Ascending aorta (tissue), 2 donors: ENCODE measurements at regions not wholly inside any gene's neighbourhood (a gene's known extent, or its start where the extent isn't known, plus 50 kb on each side); places are given as distances from the start of the nearest gene placed in this dataset.

Experiments used
- DNase-seq, 2 donors: peaks; one replicate each; pipeline ENCODE4 v3.0.0-alpha.2; 2019; ENCODE audit warnings: low spot score in 2 of 2
- H3K27ac ChIP-seq, 2 donors: fragments of 200-600 bp; sonication (generic); one replicate each; pipeline ENCODE4 v1.5.1; 2016 to 2017; ENCODE audit warnings: mild to moderate bottlenecking in 1 of 2
- H3K27me3 ChIP-seq: fragments of 200-600 bp; sonication (generic); one replicate; pipeline ENCODE4 v1.5.1; 2017
- H3K36me3 ChIP-seq, 2 donors: fragments of 200-600 bp; sonication (generic); one replicate each; pipeline ENCODE4 v1.5.1; 2016
- H3K4me1 ChIP-seq, 2 donors: fragments of 200-600 bp; sonication (generic); one replicate each; pipeline ENCODE4 v1.5.1; 2016 to 2017; ENCODE audit warnings: mild to moderate bottlenecking in 1 of 2
- H3K4me3 ChIP-seq, 2 donors: fragments of 200-600 bp; sonication (generic); one replicate each; pipeline ENCODE4 v1.5.1; 2016 to 2017; ENCODE audit warnings: mild to moderate bottlenecking in 1 of 2
- H3K9me3 ChIP-seq, 2 donors: fragments of 200-600 bp; sonication (generic); one replicate each; pipeline ENCODE4 v1.5.1; 2016
- intact Hi-C: fragments of 100-400 bp; cut with DNase I; formaldehyde crosslinking; loops from one replicate; pipeline ENCODE4 v1.15.1; 2023
- TF ChIP-seq, protein P1 (sequence below), 3 experiments: fragments of 200-600 bp in 2 of 3; fragments of 450-650 bp in 1 of 3; sonication (generic) in 2 of 3; IDR thresholded peaks; one replicate each; pipeline ENCODE4 v1.5.1; 2016 to 2019; ENCODE audit warnings: antibody characterized with exemption in 3 of 3, mild to moderate bottlenecking in 1 of 3, moderate library complexity in 1 of 3

DNA sequence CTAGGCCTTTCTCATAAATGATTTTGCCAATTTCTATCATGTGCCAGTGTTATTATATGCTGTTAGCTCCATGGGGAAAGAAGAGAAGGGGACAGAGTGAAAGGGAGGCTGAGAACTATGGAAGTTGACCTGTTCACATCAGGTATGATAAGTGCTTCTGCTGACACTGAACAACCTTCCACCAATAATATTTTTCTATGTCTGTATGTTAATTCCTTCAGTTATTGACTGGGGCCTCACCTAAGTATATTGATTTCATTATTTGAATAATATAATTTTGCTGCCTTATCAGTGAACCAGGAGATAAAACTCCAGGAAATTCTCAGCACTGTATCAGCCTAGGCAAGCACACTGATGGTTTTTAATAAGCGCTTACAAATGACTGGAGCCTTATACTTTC is 262.8 kb downstream of the SNCA start:
- Histone ChIP-seq H3K27ac (no peak overlapping the region), H3K4me3 (no peak overlapping the region), H3K36me3 (no peaks in the 10 kb centered on the region), H3K4me1 (no peaks in the 10 kb centered on the region), H3K27me3 (no peaks in the 10 kb centered on the region), H3K9me3 (no peaks in the 10 kb centered on the region)
- TF ChIP-seq, protein P1, sequence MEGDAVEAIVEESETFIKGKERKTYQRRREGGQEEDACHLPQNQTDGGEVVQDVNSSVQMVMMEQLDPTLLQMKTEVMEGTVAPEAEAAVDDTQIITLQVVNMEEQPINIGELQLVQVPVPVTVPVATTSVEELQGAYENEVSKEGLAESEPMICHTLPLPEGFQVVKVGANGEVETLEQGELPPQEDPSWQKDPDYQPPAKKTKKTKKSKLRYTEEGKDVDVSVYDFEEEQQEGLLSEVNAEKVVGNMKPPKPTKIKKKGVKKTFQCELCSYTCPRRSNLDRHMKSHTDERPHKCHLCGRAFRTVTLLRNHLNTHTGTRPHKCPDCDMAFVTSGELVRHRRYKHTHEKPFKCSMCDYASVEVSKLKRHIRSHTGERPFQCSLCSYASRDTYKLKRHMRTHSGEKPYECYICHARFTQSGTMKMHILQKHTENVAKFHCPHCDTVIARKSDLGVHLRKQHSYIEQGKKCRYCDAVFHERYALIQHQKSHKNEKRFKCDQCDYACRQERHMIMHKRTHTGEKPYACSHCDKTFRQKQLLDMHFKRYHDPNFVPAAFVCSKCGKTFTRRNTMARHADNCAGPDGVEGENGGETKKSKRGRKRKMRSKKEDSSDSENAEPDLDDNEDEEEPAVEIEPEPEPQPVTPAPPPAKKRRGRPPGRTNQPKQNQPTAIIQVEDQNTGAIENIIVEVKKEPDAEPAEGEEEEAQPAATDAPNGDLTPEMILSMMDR (IDR thresholded peaks at IDR 0.05): no peak
- DNase-seq: no peak
- intact Hi-C loops: no loop called here

DNA sequence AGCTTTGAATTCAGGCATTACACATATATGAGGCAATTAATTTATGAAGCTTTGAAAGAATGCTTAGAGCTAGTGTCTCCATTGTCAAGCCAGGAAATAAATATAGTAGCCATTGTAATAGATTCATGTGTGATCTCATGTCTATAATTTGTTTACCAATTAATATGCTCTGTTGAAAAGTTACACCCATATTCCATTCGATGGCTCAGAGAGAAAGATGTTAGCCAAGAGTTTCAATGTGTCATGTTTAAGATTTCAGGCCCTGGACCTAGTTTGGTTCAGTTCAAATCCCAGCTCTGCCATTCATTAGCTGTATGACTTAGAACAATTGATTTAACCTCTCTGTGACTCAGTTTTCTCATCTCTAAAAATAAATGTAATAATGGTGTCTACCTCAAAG is 263.3 kb downstream of the SNCA start:
- Histone ChIP-seq H3K4me3 (no peak overlapping the region), H3K27ac (no peak overlapping the region), H3K36me3 (no peaks in the 10 kb centered on the region), H3K27me3 (no peaks in the 10 kb centered on the region), H3K4me1 (no peaks in the 10 kb centered on the region), H3K9me3 (no peaks in the 10 kb centered on the region)
- DNase-seq: no peak
- TF ChIP-seq, protein P1 (IDR thresholded peaks at IDR 0.05): no peak
- intact Hi-C loops: no loop called here

DNA sequence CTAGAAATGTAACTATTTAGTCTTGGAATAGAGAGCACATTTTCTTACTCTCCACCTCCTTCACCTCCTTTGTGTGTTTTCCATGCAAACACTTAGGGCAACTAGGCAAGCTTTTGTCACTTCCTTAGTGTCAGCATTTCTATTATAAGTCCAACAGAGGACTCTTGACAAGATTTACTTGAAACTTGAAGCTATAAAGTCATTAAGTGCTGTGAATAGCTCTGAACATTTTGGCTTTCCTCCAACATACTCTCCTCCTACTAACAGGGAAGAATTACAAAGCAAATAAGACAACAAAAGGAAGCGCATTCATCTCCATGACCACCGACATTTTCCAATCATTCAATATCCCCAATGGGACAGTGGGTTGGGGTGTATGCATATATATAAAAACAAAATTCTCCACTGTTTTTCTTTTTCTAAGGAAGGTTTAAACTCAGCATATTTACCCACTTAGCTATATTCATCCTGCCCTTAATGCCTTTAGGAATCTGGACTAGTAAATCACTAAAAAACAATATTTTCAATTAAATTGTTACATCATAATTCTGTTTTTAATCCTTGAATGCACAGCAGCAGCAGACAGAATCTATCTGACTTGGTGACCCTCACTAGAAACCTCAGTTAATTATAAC is 264.6 kb downstream of the SNCA start:
- no peaks in the 10 kb centered on the region for H3K36me3 ChIP-seq
- intact Hi-C loops: no loop called here
- TF ChIP-seq, protein P1 (IDR thresholded peaks at IDR 0.05): no peak

GRCh38 chr4:89570931-89571330 is 263.3 kb upstream of the GPRIN3 start:
- intact Hi-C loops: no loop called here
- TF ChIP-seq, protein P1 (IDR thresholded peaks at IDR 0.05): no peak

More for the DNA sequence above, 264.6 kb downstream of the SNCA start:
- Histone ChIP-seq H3K9me3 (no peaks in the 10 kb centered on the region), H3K4me3 (no peak overlapping the region), H3K27ac (no peak overlapping the region), H3K27me3 (no peaks in the 10 kb centered on the region), H3K4me1 (no peaks in the 10 kb centered on the region)
- no peak for DNase-seq

GRCh38 chr4:89567936-89568335 is 260.3 kb upstream of the GPRIN3 start:
- no peak overlapping the region for H3K27ac ChIP-seq
- H3K36me3 ChIP-seq: no peaks in the 10 kb centered on the region
- H3K9me3 ChIP-seq: no peaks in the 10 kb centered on the region
- no peaks in the 10 kb centered on the region for H3K27me3 ChIP-seq
- no peaks in the 10 kb centered on the region for H3K4me1 ChIP-seq
- TF ChIP-seq, protein P1 (IDR thresholded peaks at IDR 0.05): no peak
- no peak for DNase-seq
- H3K4me3 ChIP-seq: no peak overlapping the region
- intact Hi-C loops: no loop called here

More at GRCh38 chr4:89570931-89571330, 263.3 kb upstream of the GPRIN3 start:
- no peaks in the 10 kb centered on the region for H3K36me3 ChIP-seq
- H3K27ac ChIP-seq: no peak overlapping the region
- no peaks in the 10 kb centered on the region for H3K4me1 ChIP-seq
- no peaks in the 10 kb centered on the region for H3K9me3 ChIP-seq
- H3K27me3 ChIP-seq: no peaks in the 10 kb centered on the region
- H3K4me3 ChIP-seq: no peak overlapping the region
- DNase-seq: no peak

DNA sequence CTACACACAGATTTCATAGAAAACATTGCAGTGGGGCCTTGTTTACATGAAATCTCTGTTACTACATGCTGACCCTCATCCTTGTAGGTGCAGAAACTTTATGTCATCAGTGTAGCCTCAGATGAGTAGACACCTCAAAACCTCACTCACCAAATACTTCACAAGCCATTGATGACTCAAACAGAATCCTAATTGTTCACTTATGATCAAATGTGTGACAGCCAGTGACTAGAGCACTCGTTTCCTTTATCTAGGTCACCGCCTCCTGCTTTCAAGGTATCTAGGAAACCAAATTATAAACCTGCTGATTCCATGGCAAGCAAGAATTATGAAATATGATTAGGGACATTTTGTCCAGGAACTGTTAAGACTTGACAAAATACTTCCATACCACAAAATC is 255.8 kb upstream of the GPRIN3 start:
- Histone ChIP-seq H3K4me1 (no peaks in the 10 kb centered on the region), H3K27ac (no peak overlapping the region), H3K27me3 (no peaks in the 10 kb centered on the region), H3K4me3 (no peak overlapping the region), H3K9me3 (no peaks in the 10 kb centered on the region), H3K36me3 (no peaks in the 10 kb centered on the region)
- intact Hi-C loops: no loop called here
- TF ChIP-seq, protein P1 (IDR thresholded peaks at IDR 0.05): no peak
- DNase-seq: no peak
